OCI-LY1 (cell line): ENCODE measurements at regions not wholly inside any gene's neighbourhood (a gene's known extent, or its start where the extent isn't known, plus 50 kb on each side); places are given as distances from the start of the nearest gene placed in this dataset.

Source experiments
- EZH2 ChIP-seq: fragments of 200-600 bp; sonication (generic), shearing (Covaris generic); IDR thresholded peaks from 2 replicates; pipeline ENCODE4 v1.8.0; 2017; ENCODE audit warnings: borderline replicate concordance, mixed run types, mild to moderate bottlenecking, antibody characterized with exemption, low read length, moderate library complexity, mixed read lengths
- TF ChIP-seq, protein P1 (sequence below): fragments of 200-600 bp; sonication (generic), shearing (Covaris generic); IDR thresholded peaks from 2 replicates; pipeline ENCODE4 v1.5.1; 2017; ENCODE audit warnings: mild to moderate bottlenecking, antibody characterized with exemption, low read length, moderate library complexity, mixed read lengths

DNA sequence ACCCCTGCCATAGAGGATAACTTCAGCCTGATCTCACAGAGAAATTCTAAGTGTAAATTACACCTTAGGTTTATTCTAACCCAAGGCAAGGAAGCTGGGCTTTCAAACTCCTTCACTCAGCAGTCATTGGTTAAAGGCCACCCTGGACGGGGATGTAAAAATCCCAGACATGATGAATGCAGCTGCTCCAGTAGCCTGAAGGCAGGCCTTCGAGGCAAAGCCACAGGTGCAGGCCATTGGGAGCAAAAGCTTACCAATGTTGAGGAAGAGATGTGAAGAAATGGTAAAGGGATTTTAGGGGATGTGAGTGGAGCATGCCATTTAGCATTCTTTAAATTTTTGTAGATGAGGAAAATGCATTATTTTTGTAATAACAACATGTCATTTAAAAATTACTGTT lies 514.4 kb downstream of the XYLT1 start:
- TF ChIP-seq, protein P1, sequence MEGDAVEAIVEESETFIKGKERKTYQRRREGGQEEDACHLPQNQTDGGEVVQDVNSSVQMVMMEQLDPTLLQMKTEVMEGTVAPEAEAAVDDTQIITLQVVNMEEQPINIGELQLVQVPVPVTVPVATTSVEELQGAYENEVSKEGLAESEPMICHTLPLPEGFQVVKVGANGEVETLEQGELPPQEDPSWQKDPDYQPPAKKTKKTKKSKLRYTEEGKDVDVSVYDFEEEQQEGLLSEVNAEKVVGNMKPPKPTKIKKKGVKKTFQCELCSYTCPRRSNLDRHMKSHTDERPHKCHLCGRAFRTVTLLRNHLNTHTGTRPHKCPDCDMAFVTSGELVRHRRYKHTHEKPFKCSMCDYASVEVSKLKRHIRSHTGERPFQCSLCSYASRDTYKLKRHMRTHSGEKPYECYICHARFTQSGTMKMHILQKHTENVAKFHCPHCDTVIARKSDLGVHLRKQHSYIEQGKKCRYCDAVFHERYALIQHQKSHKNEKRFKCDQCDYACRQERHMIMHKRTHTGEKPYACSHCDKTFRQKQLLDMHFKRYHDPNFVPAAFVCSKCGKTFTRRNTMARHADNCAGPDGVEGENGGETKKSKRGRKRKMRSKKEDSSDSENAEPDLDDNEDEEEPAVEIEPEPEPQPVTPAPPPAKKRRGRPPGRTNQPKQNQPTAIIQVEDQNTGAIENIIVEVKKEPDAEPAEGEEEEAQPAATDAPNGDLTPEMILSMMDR = no peak
- no peak for TF ChIP-seq EZH2
